ENCODE measurements at regions not wholly inside any gene's neighbourhood (a gene's known extent, or its start where the extent isn't known, plus 50 kb on each side); places are given as distances from the start of the nearest gene placed in this dataset.

DNA sequence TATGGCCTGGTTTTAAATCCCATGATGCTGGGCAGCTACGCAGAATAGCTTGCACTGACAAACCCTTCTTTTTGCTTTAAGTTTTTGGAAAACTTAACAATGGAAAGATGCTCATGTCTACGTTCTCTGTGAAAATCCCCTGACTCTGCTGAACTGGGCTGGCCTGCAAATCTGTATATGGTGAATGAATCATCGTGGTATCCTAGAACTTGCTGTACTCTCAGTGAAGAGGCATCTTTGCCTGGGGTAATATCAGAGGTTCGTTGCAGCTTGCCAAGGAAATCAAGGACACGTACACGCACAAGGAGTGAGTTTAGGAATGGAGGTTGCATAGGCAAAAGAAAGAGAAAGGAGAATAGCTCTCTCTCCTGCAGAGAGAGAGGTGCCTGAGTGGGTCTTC, 382.0 kb upstream of the ADARB2 start:
- Histone ChIP-seq H3K23ac (ENCODE audit: insufficient read length, low read depth, low read length) (no peak overlapping the region), H3K9ac (ENCODE audit: extremely low read depth, insufficient read length, low read length) (no peak overlapping the region), H2AFZ (ENCODE audit: low read length) (no peak overlapping the region), H3K9me3 (ENCODE audit: control insufficient read depth, low read depth, low read length) (no peaks in the 10 kb centered on the region), H2BK5ac (ENCODE audit: insufficient read length, low read length) (no peak overlapping the region), H3K4me1 (ENCODE audit: insufficient read depth, low read length) (no peaks in the 10 kb centered on the region; the same call in 1 of the 2 replicates), H3K4ac (ENCODE audit: low read depth, low read length) (no peak overlapping the region), H3K4me2 (ENCODE audit: insufficient read depth, insufficient read length, low read length) (no peak overlapping the region), H4K8ac (replicated peaks; ENCODE audit: insufficient read length, low read depth, low read length) (no peak overlapping the region), H4K5ac (ENCODE audit: insufficient read length, low read depth, low read length) (no peak overlapping the region), H3K23me2 (ENCODE audit: insufficient read length, low read depth, low read length, poor library complexity, severe bottlenecking) (no peaks in the 10 kb centered on the region), H3K14ac (ENCODE audit: insufficient read depth, low read length) (no peak overlapping the region), H3K79me1 (ENCODE audit: insufficient read depth, low read depth, low read length, poor library complexity, severe bottlenecking) (no peaks in the 10 kb centered on the region), H3K27ac (ENCODE audit: insufficient read length, low read depth, low read length) (no peak overlapping the region), H2AK5ac (ENCODE audit: insufficient read length, low read length) (no peak overlapping the region), H4K20me1 (ENCODE audit: control insufficient read depth, insufficient read depth, insufficient read length) (no peaks in the 10 kb centered on the region), H3K56ac (ENCODE audit: insufficient read length, low read depth, low read length) (no peak overlapping the region), H2BK12ac (ENCODE audit: insufficient read length, low read depth, low read length) (no peak overlapping the region), H3K79me2 (ENCODE audit: insufficient read depth, low read length) (no peaks in the 10 kb centered on the region), H2BK120ac (ENCODE audit: low read depth, low read length, poor library complexity, severe bottlenecking) (no peak overlapping the region), H3T11ph (ENCODE audit: low read length) (no peak overlapping the region), H3K27me3 (ENCODE audit: insufficient read depth, low read length) (no peaks in the 10 kb centered on the region), H2BK15ac (ENCODE audit: low read depth, low read length) (no peak overlapping the region), H4K91ac (ENCODE audit: insufficient read length, low read depth, low read length) (no peak overlapping the region), H2BK20ac (ENCODE audit: low read depth, low read length, poor library complexity, severe bottlenecking) (no peak overlapping the region), H3K18ac (ENCODE audit: insufficient read length, low read depth, low read length) (no peak overlapping the region)
- Mint-ChIP-seq H3K36me3 (ENCODE audit: insufficient read depth in 1 of 3, low read depth in 3 of 3) (peaks cover 3 to 11% (median 9%) of the 10 kb centered on the region in 3 experiments; a peak in 4 of 7 replicates), H3K27me3 (ENCODE audit: low read depth) (peaks cover 3% of the 10 kb centered on the region), H3K4me3 (no peak overlapping the region), H3K9me3 (peaks cover 19% of the 10 kb centered on the region in 2 experiments), H3K4me1 (peaks cover 3 to 6% of the 10 kb centered on the region in 2 experiments), H3K27ac (no peak overlapping the region)
- WGBS (ENCODE audit: extremely low coverage, insufficient read length, low lambda C conversion rate): no CpG with 5 or more reads among the region's 6 CpGs
- TF ChIP-seq, protein P1, sequence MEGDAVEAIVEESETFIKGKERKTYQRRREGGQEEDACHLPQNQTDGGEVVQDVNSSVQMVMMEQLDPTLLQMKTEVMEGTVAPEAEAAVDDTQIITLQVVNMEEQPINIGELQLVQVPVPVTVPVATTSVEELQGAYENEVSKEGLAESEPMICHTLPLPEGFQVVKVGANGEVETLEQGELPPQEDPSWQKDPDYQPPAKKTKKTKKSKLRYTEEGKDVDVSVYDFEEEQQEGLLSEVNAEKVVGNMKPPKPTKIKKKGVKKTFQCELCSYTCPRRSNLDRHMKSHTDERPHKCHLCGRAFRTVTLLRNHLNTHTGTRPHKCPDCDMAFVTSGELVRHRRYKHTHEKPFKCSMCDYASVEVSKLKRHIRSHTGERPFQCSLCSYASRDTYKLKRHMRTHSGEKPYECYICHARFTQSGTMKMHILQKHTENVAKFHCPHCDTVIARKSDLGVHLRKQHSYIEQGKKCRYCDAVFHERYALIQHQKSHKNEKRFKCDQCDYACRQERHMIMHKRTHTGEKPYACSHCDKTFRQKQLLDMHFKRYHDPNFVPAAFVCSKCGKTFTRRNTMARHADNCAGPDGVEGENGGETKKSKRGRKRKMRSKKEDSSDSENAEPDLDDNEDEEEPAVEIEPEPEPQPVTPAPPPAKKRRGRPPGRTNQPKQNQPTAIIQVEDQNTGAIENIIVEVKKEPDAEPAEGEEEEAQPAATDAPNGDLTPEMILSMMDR (conservative IDR thresholded peaks at IDR 0.05): no peak
- DNase-seq: no peak
